ENCODE measurements at regions not wholly inside any gene's neighbourhood (a gene's known extent, or its start where the extent isn't known, plus 50 kb on each side); places are given as distances from the start of the nearest gene placed in this dataset.

DNA sequence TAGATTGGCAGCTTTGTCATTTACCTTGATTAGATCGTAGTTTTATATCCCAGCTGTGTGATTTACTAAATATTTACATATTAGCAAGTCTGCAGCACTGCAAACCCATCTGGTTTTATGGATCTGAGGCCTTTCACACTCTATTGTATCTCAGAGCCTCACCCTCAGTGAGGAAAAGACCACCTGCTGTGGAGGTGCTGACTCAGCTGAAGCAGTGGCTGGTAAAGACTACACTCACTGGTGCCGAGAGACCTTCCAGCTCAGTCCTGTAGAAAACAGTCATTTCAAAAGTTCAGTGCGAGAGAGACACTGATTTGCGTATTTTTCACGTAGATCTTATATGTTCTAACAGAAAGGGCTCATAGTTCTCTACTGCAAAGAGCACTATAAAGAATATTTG lies 307.8 kb upstream of the TPM1 start:
- TF ChIP-seq POLR2AphosphoS5 (IDR thresholded peaks at IDR 0.05; ENCODE audit: insufficient read depth in 1 of 2, low read depth in 1 of 2) = no peak
- TF ChIP-seq POLR2A (IDR thresholded peaks at IDR 0.05) = no peak
- TF ChIP-seq, protein P1, sequence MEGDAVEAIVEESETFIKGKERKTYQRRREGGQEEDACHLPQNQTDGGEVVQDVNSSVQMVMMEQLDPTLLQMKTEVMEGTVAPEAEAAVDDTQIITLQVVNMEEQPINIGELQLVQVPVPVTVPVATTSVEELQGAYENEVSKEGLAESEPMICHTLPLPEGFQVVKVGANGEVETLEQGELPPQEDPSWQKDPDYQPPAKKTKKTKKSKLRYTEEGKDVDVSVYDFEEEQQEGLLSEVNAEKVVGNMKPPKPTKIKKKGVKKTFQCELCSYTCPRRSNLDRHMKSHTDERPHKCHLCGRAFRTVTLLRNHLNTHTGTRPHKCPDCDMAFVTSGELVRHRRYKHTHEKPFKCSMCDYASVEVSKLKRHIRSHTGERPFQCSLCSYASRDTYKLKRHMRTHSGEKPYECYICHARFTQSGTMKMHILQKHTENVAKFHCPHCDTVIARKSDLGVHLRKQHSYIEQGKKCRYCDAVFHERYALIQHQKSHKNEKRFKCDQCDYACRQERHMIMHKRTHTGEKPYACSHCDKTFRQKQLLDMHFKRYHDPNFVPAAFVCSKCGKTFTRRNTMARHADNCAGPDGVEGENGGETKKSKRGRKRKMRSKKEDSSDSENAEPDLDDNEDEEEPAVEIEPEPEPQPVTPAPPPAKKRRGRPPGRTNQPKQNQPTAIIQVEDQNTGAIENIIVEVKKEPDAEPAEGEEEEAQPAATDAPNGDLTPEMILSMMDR (IDR thresholded peaks at IDR 0.05) = no peak
- H3K27me3 ChIP-seq = no peaks in the 10 kb centered on the region
- H3K4me3 ChIP-seq = no peak overlapping the region
- intact Hi-C loops (cut with DNase I) = no loop called here
- no peak for DNase-seq (ENCODE audit: extremely low spot score in 2 of 2)
- H3K27ac ChIP-seq = no peak overlapping the region
- no peaks in the 10 kb centered on the region for H3K9me3 ChIP-seq
- H3K36me3 ChIP-seq = no peaks in the 10 kb centered on the region
- H3K4me1 ChIP-seq = peaks cover 5% of the 10 kb centered on the region

- intact Hi-C loops (cut with DNase I) = no loop called here
- Histone ChIP-seq H3K4me3 (no peak overlapping the region), H3K9me3 (no peaks in the 10 kb centered on the region), H3K36me3 (no peaks in the 10 kb centered on the region), H3K27me3 (no peaks in the 10 kb centered on the region), H3K27ac (no peak overlapping the region), H3K4me1 (peaks cover 15% of the 10 kb centered on the region)
- TF ChIP-seq POLR2A (IDR thresholded peaks at IDR 0.05) (no peak), POLR2AphosphoS5 (IDR thresholded peaks at IDR 0.05; ENCODE audit: insufficient read depth in 1 of 2, low read depth in 1 of 2) (no peak)
- TF ChIP-seq, protein P1 (IDR thresholded peaks at IDR 0.05) = no peak
- DNase-seq (ENCODE audit: extremely low spot score in 2 of 2) = no peak
Measured at GRCh38 chr15:62736756-62737155, 305.8 kb upstream of the TPM1 start.

DNA sequence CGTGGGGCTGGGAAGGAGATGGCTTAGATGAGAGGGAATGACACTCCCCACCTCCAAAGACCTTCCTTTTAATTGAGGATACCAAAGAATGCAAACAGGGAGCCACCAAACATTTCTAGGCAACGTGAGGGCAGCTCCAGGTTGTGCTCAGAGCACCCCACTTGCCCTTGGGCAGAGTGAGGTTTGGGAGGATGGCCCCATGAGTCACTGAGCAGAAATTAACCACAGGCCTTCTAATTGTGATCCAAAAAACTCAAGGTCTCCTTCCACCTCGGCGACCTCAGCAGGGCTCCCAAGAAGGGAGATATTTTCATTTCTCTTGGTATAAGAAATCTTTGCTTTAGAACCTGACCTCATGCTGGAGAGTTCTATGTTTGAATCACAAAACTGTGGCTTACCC lies 305.0 kb upstream of the TPM1 start:
- TF ChIP-seq, protein P1 (IDR thresholded peaks at IDR 0.05) = no peak
- TF ChIP-seq POLR2A (IDR thresholded peaks at IDR 0.05) (no peak), POLR2AphosphoS5 (IDR thresholded peaks at IDR 0.05; ENCODE audit: insufficient read depth in 1 of 2, low read depth in 1 of 2) (no peak)
- Histone ChIP-seq H3K4me3 (no peak overlapping the region), H3K4me1 (peaks cover 21% of the 10 kb centered on the region), H3K9me3 (no peaks in the 10 kb centered on the region), H3K27me3 (no peaks in the 10 kb centered on the region), H3K36me3 (no peaks in the 10 kb centered on the region), H3K27ac (no peak overlapping the region)
- DNase-seq (ENCODE audit: extremely low spot score in 2 of 2) = no peak
- intact Hi-C loops (cut with DNase I) = no loop called here

GRCh38 chr15:62739082-62739481 lies 303.5 kb upstream of the TPM1 start:
- intact Hi-C loops (cut with DNase I) = no loop called here
- H3K27me3 ChIP-seq = no peaks in the 10 kb centered on the region
- H3K36me3 ChIP-seq = no peaks in the 10 kb centered on the region
- DNase-seq (ENCODE audit: extremely low spot score in 2 of 2) = no peak
- no peaks in the 10 kb centered on the region for H3K9me3 ChIP-seq
- TF ChIP-seq POLR2AphosphoS5 (IDR thresholded peaks at IDR 0.05; ENCODE audit: insufficient read depth in 1 of 2, low read depth in 1 of 2) = no peak
- TF ChIP-seq, protein P1 (IDR thresholded peaks at IDR 0.05) = no peak
- no peak for TF ChIP-seq POLR2A (IDR thresholded peaks at IDR 0.05)
- peak overlapping the region; percentile 74 for H3K27ac ChIP-seq
- H3K4me3 ChIP-seq = no peak overlapping the region
- H3K4me1 ChIP-seq = peaks cover 28% of the 10 kb centered on the region

- Histone ChIP-seq H3K9me3 (no peaks in the 10 kb centered on the region), H3K4me1 (peaks cover 28% of the 10 kb centered on the region), H3K27ac (peak overlapping the region; percentile 74), H3K27me3 (no peaks in the 10 kb centered on the region), H3K4me3 (no peak overlapping the region), H3K36me3 (no peaks in the 10 kb centered on the region)
- no peak for DNase-seq (ENCODE audit: extremely low spot score in 2 of 2)
- TF ChIP-seq POLR2AphosphoS5 (IDR thresholded peaks at IDR 0.05; ENCODE audit: insufficient read depth in 1 of 2, low read depth in 1 of 2) (no peak), POLR2A (IDR thresholded peaks at IDR 0.05) (no peak)
- TF ChIP-seq, protein P1 (IDR thresholded peaks at IDR 0.05) = no peak
- intact Hi-C loops (cut with DNase I) = no loop called here
Measured at GRCh38 chr15:62739507-62739906, 303.0 kb upstream of the TPM1 start.
